ENCODE measurements at regions not wholly inside any gene's neighbourhood (a gene's known extent, or its start where the extent isn't known, plus 50 kb on each side); places are given as distances from the start of the nearest gene placed in this dataset.

- intact Hi-C loops (cut with DNase I): no loop called here
- Histone ChIP-seq H3K27ac (no peak overlapping the region), H3K36me3 (ENCODE audit: insufficient read depth in 1 of 2, low read depth in 1 of 2) (no peaks in the 10 kb centered on the region), H3K4me3 (no peak overlapping the region), H3K9me3 (no peaks in the 10 kb centered on the region), H3K4me1 (no peaks in the 10 kb centered on the region), H3K27me3 (ENCODE audit: insufficient read depth in 3 of 3, low read length in 2 of 3) (no peaks in the 10 kb centered on the region)
- 93 to 97% (median 95%) methylated on average over 1 of the region's 1 CpG for WGBS, 3 donors
- DNase-seq (no peak), ATAC-seq (no peak)
- TF ChIP-seq CTCF (IDR thresholded peaks at IDR 0.05): no peak
Observed at GRCh38 chr3:105152987-105153386, 213.7 kb upstream of the ALCAM start.

- intact Hi-C loops (cut with DNase I): no loop called here
- no peak for ATAC-seq
- H3K27me3 ChIP-seq (ENCODE audit: insufficient read depth in 3 of 3, low read length in 2 of 3): no peaks in the 10 kb centered on the region
- H3K9me3 ChIP-seq: no peaks in the 10 kb centered on the region
- H3K4me3 ChIP-seq: no peak overlapping the region
- H3K4me1 ChIP-seq: no peaks in the 10 kb centered on the region
- TF ChIP-seq CTCF (IDR thresholded peaks at IDR 0.05): no peak
- DNase-seq: no peak
- no peak overlapping the region for H3K27ac ChIP-seq
- H3K36me3 ChIP-seq (ENCODE audit: insufficient read depth in 1 of 2, low read depth in 1 of 2): no peaks in the 10 kb centered on the region
Observed at GRCh38 chr3:105154692-105155091, 212.0 kb upstream of the ALCAM start.

- Histone ChIP-seq H3K9me3 (no peaks in the 10 kb centered on the region), H3K27ac (no peak overlapping the region), H3K36me3 (ENCODE audit: insufficient read depth in 1 of 2, low read depth in 1 of 2) (no peaks in the 10 kb centered on the region), H3K4me1 (no peaks in the 10 kb centered on the region), H3K4me3 (no peak overlapping the region), H3K27me3 (ENCODE audit: insufficient read depth in 3 of 3, low read length in 2 of 3) (no peaks in the 10 kb centered on the region)
- 90 to 92% (median 91%) methylated on average over 5 of the region's 5 CpGs for WGBS, 3 donors
- no peak for DNase-seq
- ATAC-seq: no peak
- TF ChIP-seq CTCF (IDR thresholded peaks at IDR 0.05): no peak
- intact Hi-C loops (cut with DNase I): no loop called here
Observed at GRCh38 chr3:105157067-105157765, 209.5 kb upstream of the ALCAM start.

- Histone ChIP-seq H3K4me3 (no peak overlapping the region), H3K27ac (no peak overlapping the region), H3K9me3 (no peaks in the 10 kb centered on the region), H3K4me1 (no peaks in the 10 kb centered on the region), H3K27me3 (ENCODE audit: insufficient read depth in 3 of 3, low read length in 2 of 3) (no peaks in the 10 kb centered on the region), H3K36me3 (ENCODE audit: insufficient read depth in 1 of 2, low read depth in 1 of 2) (no peaks in the 10 kb centered on the region)
- DNase-seq (no peak), ATAC-seq (no peak)
- intact Hi-C loops (cut with DNase I): no loop called here
- no peak for TF ChIP-seq CTCF (IDR thresholded peaks at IDR 0.05)
- 76 to 87% (median 84%) methylated on average over 3 of the region's 3 CpGs for WGBS, 3 donors
Observed at GRCh38 chr3:105157766-105158085, 209.0 kb upstream of the ALCAM start.

DNA sequence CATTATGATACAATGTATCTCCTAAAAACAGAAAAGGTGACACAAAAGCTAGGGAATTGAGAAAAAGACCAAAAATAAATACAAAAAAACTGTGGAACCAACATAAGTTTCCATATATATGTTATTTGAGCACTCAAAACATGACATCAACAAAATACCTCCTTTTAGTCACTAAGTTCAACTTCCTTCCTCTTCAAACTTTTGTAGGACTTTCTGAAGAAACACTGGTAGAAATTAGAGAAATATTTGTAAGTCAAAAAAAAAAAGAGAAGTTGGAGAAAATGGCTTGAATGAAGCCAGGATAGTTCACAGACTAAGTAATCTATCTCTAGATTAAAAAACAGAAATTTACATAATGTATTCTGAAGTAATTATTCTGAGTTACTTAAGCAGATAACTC, 208.4 kb upstream of the ALCAM start:
- H3K4me1 ChIP-seq: no peaks in the 10 kb centered on the region
- ATAC-seq (no peak), DNase-seq (no peak)
- H3K4me3 ChIP-seq: no peak overlapping the region
- TF ChIP-seq CTCF (IDR thresholded peaks at IDR 0.05): no peak
- intact Hi-C loops (cut with DNase I): no loop called here
- no peaks in the 10 kb centered on the region for H3K27me3 ChIP-seq (ENCODE audit: insufficient read depth in 3 of 3, low read length in 2 of 3)
- no peak overlapping the region for H3K27ac ChIP-seq
- no peaks in the 10 kb centered on the region for H3K9me3 ChIP-seq
- no peaks in the 10 kb centered on the region for H3K36me3 ChIP-seq (ENCODE audit: insufficient read depth in 1 of 2, low read depth in 1 of 2)

Measured in psoas muscle (tissue), 7 donors.